ENCODE measurements at regions not wholly inside any gene's neighbourhood (a gene's known extent, or its start where the extent isn't known, plus 50 kb on each side); places are given as distances from the start of the nearest gene placed in this dataset.

- Histone ChIP-seq H3K27me3 (peaks cover 0 to 20% (median 0%) of the 10 kb centered on the region in 4 donors), H3K4me1 (no peaks in the 10 kb centered on the region), H3K36me3 (no peaks in the 10 kb centered on the region), H3K9me3 (no peaks in the 10 kb centered on the region), H3K27ac (no peak overlapping the region), H3K4me3 (no peak overlapping the region)
- no peak for DNase-seq
- TF ChIP-seq POLR2A (IDR thresholded peaks at IDR 0.05) = no peak
- TF ChIP-seq CTCF (IDR thresholded peaks at IDR 0.05) = no peak
- intact Hi-C loops (cut with DNase I) = no loop called here
- WGBS, 2 donors = 59 to 60% methylated on average over 9 of the region's 9 CpGs
Observed at GRCh38 chr22:48151641-48152040, 1389.2 kb downstream of the TBC1D22A start.

GRCh38 chr22:48147831-48148230, 1385.4 kb downstream of the TBC1D22A start:
- intact Hi-C loops (cut with DNase I) = no loop called here
- Histone ChIP-seq H3K36me3 (no peaks in the 10 kb centered on the region), H3K27ac (no peak overlapping the region), H3K27me3 (peaks cover 0 to 36% (median 0%) of the 10 kb centered on the region in 4 donors), H3K4me3 (no peak overlapping the region), H3K9me3 (no peaks in the 10 kb centered on the region), H3K4me1 (no peaks in the 10 kb centered on the region)
- 66 to 72% methylated on average over 5 to 6 of the region's 9 CpGs for WGBS, 2 donors
- DNase-seq = no peak
- no peak for TF ChIP-seq POLR2A (IDR thresholded peaks at IDR 0.05)
- no peak for TF ChIP-seq CTCF (IDR thresholded peaks at IDR 0.05)

- WGBS, 2 donors = 19 to 28% methylated on average over 3 of the region's 4 CpGs
- H3K4me1 ChIP-seq = no peaks in the 10 kb centered on the region
- TF ChIP-seq POLR2A (IDR thresholded peaks at IDR 0.05) (no peak), CTCF (IDR thresholded peaks at IDR 0.05) (no peak)
- H3K27me3 ChIP-seq = peaks cover 0 to 34% (median 0%) of the 10 kb centered on the region in 4 donors
- H3K4me3 ChIP-seq = no peak overlapping the region
- intact Hi-C loops (cut with DNase I) = no loop called here
- H3K36me3 ChIP-seq = no peaks in the 10 kb centered on the region
- DNase-seq = no peak
- no peak overlapping the region for H3K27ac ChIP-seq
- no peaks in the 10 kb centered on the region for H3K9me3 ChIP-seq
Observed at GRCh38 chr22:48147404-48147803, 1385.0 kb downstream of the TBC1D22A start.

GRCh38 chr22:48146426-48146825, 1384.0 kb downstream of the TBC1D22A start:
- Histone ChIP-seq H3K4me1 (no peaks in the 10 kb centered on the region), H3K9me3 (no peaks in the 10 kb centered on the region), H3K27ac (no peak overlapping the region), H3K27me3 (peaks cover 0 to 34% (median 0%) of the 10 kb centered on the region in 4 donors), H3K36me3 (no peaks in the 10 kb centered on the region), H3K4me3 (no peak overlapping the region)
- TF ChIP-seq CTCF (IDR thresholded peaks at IDR 0.05) (no peak), POLR2A (IDR thresholded peaks at IDR 0.05) (no peak)
- WGBS, 2 donors = 73% methylated on average over 2 of the region's 6 CpGs; no CpG with 5 or more reads in 1 of the 2 donors
- no peak for DNase-seq
- intact Hi-C loops (cut with DNase I) = no loop called here

GRCh38 chr22:48145738-48146137, 1383.3 kb downstream of the TBC1D22A start:
- DNase-seq = no peak
- TF ChIP-seq POLR2A (IDR thresholded peaks at IDR 0.05) (no peak), CTCF (IDR thresholded peaks at IDR 0.05) (no peak)
- 29 to 42% methylated on average over 1 to 7 of the region's 7 CpGs for WGBS, 2 donors

More at GRCh38 chr22:48145738-48146137, 1383.3 kb downstream of the TBC1D22A start:
- H3K27me3 ChIP-seq = peaks cover 0 to 34% (median 0%) of the 10 kb centered on the region in 4 donors
- intact Hi-C loops (cut with DNase I) = no loop called here
- no peak overlapping the region for H3K27ac ChIP-seq
- no peak overlapping the region for H3K4me3 ChIP-seq
- H3K36me3 ChIP-seq = no peaks in the 10 kb centered on the region
- H3K4me1 ChIP-seq = no peaks in the 10 kb centered on the region
- H3K9me3 ChIP-seq = no peaks in the 10 kb centered on the region

Data from esophagus squamous epithelium (tissue), 5 donors.